HG03064 (cell line): ENCODE measurements at regions not wholly inside any gene's neighbourhood (a gene's known extent, or its start where the extent isn't known, plus 50 kb on each side); places are given as distances from the start of the nearest gene placed in this dataset.

Experiments
- ATAC-seq: cut with Tn5 transposase; IDR thresholded peaks from one replicate; pipeline ENCODE4 v1.9.1; 2021; ENCODE audit warnings: low read depth; ENCODE audit not compliant: unreplicated experiment

- ATAC-seq = peak; percentile 15
Observed at GRCh38 chr11:15649371-15650104, 534.8 kb downstream of the INSC start.

DNA sequence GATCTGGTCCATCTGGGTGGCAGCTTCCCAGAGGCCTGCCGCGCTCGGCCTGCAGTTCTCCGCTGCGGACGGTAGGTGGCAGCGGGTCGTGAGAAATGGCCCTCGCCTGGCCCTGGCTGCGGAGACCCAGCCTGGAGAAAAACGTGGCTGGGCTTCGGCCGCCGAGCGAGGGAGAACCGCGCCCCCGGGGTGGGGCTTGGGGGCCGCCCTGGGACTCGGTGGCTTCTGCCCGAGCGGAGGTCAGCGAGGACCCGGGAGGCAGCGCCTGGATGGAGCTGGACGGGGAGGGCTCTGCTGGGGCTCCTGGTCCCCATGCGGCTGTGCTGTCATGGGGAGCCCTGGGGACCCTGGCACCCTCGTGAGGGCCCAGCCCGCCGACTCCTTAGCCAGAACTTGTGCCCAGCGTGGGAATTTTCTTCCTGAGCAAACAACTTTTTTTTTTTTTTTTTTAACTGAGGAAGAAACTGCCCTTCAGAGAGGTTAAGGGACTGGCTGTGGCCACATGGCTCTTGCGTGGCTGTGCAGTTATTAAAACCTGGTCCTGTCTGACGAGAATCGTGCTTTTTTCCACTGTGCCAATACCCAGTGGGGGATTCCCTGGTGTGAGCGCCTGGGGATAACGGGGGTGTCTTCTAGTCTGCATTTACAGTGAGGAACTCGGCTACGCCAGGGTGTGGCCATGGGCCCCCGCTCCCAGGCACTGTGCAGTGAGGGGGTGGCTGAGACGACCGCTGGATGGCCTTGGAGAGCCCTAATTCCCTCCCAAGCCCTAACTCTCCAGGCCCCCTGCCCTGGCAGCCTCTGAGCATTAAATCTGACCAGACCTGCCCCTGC lies 535.6 kb downstream of the INSC start:
- ATAC-seq = peak; percentile 99

- ATAC-seq = no peak
Observed at GRCh38 chr11:15651033-15651432, 536.3 kb downstream of the INSC start.

GRCh38 chr11:15651816-15652215 lies 537.1 kb downstream of the INSC start:
- no peak for ATAC-seq

- ATAC-seq = no peak
Observed at GRCh38 chr11:15653191-15653710, 538.5 kb downstream of the INSC start.

- ATAC-seq = no peak
Observed at GRCh38 chr11:15654451-15654850, 539.7 kb downstream of the INSC start.

DNA sequence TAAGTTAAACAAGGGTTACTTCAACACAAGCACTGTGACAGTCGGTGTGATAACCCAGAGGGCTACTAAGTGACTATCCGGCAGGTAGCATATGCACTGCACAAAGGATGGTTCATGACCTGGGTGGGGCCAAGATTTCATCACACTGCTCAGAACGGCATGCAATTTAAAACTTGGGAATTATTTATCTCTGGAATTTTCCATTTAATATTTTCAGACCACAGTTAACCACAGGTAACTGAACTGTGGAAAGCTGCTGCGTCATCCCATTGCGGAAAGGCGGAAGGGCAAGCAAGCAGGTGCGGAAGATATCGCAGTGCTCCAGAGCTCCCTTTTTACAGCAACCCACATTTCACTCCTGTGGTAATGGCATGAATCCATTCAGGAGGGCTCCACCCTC lies 540.8 kb downstream of the INSC start:
- ATAC-seq = no peak

DNA sequence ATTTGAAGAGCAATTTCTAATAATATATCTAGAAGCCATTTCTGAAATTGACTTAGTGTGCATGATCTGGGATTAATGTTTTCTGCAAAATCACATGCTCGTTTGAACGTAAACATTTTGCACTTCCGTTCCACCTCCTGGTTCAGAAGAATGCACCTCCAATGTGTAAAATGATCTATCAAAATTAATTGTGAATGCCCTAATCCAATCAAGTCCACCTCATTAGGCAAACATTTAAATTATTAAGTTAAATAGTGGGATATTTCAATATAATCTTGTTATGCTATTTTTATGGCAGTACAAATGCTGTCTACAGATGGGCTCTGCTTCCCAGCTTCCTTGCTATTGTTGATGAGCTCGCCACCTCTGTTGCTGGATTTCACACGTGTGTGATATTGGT lies 542.5 kb downstream of the INSC start:
- no peak for ATAC-seq

DNA sequence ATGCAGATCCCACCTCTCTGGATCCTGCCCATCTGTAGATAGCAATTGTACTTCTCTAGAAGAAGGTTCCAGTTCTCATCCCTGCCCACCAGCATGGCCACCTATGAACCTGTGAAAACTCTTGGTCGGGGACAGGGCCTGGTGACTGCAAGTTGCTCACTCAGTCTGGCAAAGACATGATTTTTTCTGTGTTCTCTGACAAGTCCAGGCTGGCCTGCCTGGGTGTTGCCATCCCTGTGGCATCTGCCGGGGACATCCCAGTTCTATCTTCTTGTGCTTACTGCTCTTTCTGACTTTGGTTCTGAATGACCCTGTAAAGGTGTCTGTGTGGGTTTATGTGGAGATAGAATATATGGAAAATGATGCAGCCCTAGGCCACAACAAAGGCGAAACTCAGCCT lies 545.8 kb downstream of the INSC start:
- ATAC-seq = no peak

- no peak for ATAC-seq
Observed at GRCh38 chr11:15662285-15662684, 547.6 kb downstream of the INSC start.

DNA sequence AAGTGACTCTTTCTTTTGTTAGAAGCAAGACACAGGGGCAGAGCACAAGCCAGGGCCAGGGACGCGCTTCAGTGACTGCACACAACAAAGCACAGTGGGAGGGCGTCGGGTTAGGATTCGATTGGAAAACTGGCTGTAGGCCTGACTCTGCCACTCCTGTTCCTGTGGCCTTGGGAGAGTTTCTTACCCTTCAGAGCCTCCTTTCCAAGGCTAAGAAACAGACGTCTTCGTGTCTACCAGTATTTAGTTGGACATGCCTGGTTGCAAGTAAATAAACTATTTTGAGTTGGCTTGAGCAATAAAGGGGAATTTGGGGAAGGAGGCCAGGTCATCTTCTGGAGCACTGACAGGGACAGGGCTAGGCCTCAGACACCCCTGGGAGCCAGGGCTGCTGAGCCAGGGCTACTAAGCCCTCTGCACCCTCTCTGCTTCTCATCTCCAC lies 549.1 kb downstream of the INSC start:
- ATAC-seq = no peak

DNA sequence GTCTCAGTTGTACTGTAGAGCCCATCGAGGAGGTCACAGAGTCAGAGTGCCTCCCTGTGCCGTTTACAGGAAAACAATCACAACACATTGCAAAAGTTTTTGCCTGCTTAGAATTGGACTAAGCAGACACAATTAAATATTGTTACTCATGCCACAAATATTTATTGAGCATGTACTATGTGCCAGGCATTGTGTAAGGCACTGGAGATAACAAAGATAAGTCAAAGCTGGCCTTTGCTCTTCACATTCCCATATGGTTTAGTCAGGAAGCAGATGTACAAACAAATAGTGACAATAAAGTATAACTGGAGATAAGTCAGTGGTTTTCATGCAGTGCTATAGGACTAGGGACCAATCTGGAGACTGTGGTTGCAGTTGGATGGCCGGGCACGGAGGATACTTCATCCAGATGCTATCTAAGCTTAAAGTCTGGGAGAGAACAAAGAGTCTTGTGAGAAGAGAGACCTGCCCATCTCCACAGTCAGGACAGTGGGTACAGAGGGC lies 550.7 kb downstream of the INSC start:
- ATAC-seq = no peak

DNA sequence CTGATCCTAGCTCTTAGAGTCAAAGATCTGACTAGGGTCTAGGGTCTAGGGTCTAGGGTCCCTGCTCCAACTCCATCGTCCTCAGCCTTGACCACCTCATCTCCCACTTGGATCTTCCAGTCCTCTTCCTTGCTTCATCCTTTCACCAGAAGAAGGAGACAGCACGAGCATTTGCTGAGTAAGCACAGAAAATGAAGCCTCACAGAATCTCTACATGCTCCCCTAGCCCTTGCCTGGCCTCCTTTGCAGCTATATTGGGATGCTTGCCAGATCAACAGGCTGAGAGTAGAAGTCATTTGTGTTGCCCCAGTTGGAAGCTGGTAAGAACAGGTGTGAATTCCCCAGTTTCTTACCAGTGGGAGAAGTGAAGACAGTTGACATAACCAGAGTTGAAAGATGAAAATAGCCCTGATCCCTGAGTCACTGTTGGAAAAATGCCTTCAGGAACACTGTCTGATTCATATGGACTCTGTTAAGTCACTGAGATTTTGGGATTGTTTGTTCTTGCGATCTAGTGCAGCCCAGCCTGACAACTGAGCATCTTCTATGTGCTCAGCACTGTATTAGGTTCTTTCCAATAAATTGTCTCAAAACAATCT lies 552.5 kb downstream of the INSC start:
- no peak for ATAC-seq

- ATAC-seq = no peak
Observed at GRCh38 chr11:15668718-15669117, 554.0 kb downstream of the INSC start.

DNA sequence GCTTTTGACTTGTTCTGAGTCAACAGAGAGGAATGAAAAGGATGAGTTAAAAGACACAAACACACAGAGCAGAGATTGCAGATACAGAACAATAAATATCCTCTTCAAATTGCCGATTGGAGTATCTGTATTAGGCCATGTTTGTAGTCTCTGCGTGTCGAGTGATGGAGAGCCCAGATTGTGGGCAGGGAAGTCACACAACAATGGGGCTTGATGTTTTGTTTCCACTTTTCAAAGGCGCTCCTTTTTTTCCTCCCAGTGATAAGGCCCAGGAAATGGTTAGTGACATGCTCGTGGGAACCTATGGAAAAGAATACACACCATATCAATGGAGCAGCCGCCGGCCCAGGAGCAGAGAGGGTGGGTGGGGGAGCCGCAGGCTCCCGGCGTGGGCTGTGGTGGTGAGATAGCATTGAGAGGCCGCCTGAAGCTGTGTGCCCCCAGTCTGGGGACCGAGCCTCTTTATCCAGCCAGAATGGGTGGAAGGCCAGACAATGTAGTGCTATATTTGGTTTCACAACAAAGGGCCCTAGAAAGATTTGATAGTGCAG lies 555.9 kb downstream of the INSC start:
- ATAC-seq = no peak

DNA sequence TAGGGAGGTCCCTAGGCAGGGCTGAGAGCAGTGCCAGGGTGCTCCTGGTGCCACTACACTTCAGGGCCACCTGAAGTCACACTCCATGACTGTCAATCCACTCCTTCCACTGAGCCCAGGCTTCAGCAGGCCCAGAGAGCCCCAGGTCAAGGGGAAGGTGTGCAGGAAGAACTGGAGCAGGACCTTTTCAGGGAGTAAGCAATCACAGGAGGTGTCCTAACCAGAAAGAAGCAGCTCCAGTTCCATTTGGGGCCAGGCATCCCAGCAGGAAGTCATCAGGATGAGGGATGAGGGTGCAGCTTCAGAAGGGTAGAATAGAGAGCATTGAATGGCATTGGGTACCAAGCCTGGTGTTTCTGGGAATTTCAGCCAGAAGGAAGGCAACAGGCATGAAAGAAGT lies 556.5 kb downstream of the INSC start:
- no peak for ATAC-seq

GRCh38 chr11:15672825-15673224 lies 558.1 kb downstream of the INSC start:
- ATAC-seq = no peak

- ATAC-seq = no peak
Observed at GRCh38 chr11:15673408-15673831, 558.7 kb downstream of the INSC start.

GRCh38 chr11:15674756-15675155 lies 560.0 kb downstream of the INSC start:
- no peak for ATAC-seq

- ATAC-seq = no peak
Observed at GRCh38 chr11:15675683-15676082, 561.0 kb downstream of the INSC start.

GRCh38 chr11:15677181-15677580 lies 562.5 kb downstream of the INSC start:
- ATAC-seq = no peak
